Erythroblast (primary cell): ENCODE measurements at regions not wholly inside any gene's neighbourhood (a gene's known extent, or its start where the extent isn't known, plus 50 kb on each side); places are given as distances from the start of the nearest gene placed in this dataset.
"Not testable (repeated sequence)": the region's sequence is repeated elsewhere in the genome, so short reads cannot be mapped to it uniquely, and the experiment has no call there.

Experiments
- DNase-seq, 2 experiments: peaks; one replicate each; lab custom pipeline; 2025; lab: John Stamatoyannopoulos, UW
- GATA1 ChIP-seq: IDR thresholded peaks from 2 replicates; pipeline ENCODE4 v1.6.1; 2011; ENCODE audit warnings: low read depth, mild to moderate bottlenecking, control low read depth, low read length, moderate library complexity
- POLR2A ChIP-seq: IDR thresholded peaks from 2 replicates; pipeline ENCODE4 v1.6.1; 2011; ENCODE audit warnings: mild to moderate bottlenecking, low read length

DNA sequence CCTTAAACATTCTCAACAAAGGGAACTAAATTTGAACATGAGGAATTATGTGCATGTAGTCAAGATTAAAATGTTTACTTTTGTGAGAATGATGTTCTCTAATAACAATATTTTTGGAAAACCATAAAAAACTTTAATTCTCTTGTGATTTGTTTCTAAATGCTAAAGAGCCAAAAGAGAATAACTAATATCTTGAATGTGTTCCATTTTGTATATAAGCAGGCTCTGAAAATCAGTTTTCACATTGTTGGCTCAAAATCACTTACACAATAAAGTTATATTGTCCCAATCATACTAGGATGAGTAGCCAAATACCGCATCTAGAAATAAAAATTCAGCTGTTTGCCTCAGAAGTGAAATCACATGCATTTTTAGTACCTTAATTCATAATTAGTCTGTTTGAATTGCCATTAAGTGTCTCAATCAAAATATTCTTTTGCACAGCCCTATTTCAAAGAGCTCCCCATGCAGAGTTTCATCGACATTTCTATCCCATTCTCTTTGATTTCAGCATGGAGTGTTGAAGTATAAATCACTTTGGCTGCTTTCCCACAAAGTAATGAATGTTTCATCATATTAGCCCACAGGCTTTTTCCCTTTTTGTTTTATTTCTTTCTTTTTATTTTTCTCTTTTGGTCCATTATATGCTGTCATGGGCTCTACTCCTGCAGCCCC lies 420.3 kb upstream of the POM121L12 start:
- no peak for TF ChIP-seq GATA1
- TF ChIP-seq POLR2A = no peak

DNA sequence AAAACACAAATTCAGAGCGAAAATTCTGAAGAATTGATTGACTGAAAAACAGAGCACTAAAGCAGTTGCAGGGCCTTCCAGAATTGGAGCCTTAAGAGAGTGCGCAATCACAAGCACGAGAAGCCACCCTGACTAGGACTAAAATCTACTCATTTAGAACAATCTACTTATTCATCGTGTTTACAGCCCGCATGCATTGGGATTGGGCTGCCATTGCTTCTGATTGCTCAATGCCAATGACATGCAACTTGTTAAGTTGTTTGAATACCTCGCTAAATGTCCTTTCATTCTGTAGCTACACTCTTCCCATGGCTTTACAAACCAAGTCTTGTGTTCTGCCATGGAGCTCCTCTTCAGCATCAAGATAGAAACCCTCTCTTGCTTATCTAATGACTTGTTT lies 425.9 kb upstream of the POM121L12 start:
- TF ChIP-seq GATA1 = no peak
- no peak for DNase-seq

More for the DNA sequence above, 420.3 kb upstream of the POM121L12 start:
- no peak for DNase-seq

DNA sequence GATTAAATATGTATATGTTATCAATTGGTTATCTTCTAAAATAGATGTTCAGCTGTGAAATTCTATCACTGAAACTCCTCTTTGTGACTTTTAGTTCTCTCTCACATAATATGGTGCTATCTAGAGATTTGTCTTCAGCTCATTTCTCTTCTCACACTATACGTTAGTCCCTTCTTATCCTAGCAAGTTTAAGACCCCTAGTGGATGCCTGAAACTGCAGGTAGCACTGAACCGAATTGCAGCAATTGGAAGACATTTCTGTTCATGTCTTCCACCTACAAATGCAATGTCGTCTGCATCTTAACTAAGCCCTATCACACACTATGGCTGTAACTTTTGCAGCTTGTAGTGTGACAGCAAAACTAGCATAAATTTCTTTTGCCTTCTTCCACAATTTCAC lies 442.7 kb upstream of the POM121L12 start:
- TF ChIP-seq POLR2A (no peak), GATA1 (no peak)
- no peak for DNase-seq

DNA sequence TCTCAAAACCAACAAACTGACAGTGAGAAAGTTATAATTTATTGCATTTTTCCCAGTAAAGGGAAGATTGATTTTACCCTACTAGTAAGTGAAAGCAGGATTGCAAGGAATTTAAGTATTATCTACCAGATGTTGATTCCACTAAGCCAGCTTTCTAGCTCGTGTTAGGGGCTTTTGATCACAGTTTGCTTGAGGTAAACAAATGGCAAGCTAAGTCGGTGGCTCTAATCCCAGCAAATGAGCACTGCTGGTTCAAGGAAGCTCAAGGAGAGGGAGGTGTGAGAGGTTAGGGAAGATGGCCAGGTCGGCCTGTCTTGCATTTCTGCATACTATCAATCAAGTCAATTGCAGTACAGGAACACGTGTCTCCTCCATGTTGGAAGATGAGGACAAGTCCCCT lies 448.7 kb upstream of the POM121L12 start:
- TF ChIP-seq POLR2A = no peak
- TF ChIP-seq GATA1 = no peak
- DNase-seq = no peak

DNA sequence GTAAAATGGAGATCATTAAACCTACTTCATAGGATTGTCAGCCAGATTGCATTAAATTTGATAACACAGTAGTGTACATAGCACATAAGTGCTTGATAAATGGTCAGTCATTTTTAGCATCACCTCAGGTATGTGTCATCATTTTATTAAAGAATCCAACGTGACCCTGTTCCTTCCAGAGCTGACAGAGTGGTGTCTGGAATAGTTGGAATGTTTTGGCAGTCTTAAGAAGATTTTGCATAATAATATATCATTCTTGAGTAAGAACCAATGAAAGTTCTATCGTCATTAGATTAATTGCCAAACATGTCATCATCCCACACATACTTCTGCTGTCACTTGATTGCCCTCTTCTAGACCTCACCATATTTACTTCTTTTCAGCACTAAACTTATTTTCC lies 451.4 kb upstream of the POM121L12 start:
- no peak for DNase-seq
- TF ChIP-seq GATA1 (no peak), POLR2A (no peak)

DNA sequence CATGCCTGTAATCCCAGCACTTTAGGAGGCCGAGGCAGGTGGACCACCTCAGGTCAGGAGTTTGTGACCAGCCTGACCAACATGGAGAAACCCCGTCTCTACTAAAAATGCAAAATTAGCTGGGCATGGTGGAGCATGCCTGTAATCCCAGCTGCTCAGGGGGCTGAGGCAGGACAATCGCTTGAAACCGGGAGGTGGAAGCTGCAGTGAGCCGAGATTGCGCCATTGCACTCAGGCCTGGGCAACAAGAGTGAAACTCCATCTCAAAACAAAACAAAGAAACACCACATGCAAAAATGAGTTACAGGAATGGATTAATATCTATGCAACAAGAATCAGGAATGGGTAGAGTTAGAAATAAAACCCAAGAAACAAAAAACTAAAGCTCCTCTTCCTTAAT lies 462.3 kb upstream of the POM121L12 start:
- not testable (repeated sequence) for DNase-seq

DNA sequence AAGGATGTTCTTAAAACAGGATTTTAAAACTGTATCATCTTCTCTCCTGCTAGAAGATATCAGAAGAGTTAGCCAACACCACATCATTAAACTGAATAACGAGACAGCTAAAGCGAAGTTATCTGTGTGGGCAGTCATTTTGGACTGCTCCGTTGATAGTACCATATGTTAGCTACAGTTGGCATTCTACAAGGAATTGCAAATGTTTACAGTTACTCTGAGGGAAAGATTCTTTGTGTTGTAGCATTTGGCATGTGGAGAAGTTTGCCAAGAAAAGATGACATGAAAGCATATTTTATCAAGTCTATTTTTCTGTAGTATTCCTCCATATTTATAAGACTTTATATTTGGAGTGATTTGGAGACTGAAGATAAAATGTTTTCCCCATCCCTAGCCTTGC lies 464.4 kb upstream of the POM121L12 start:
- no peak for DNase-seq
- TF ChIP-seq POLR2A = no peak
- TF ChIP-seq GATA1 = no peak

DNA sequence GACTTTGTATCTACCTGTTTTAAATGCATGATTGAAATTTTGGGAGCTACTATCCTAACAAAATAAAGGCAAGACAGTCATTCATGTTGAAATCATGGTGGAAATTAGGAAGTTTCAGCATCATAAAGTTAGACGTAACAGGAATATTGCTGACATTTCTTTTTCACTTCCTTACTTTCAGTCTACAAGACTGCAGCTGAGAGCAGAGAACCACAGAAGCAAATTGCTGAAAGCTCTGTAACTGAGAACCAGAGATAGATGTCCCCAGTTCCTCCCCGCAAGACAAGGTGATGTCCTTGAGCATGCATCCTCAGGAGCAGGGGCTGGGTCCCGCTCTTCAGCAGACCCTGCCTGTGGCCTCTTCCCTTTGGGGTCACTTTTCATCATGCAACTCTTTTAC lies 466.3 kb upstream of the POM121L12 start:
- TF ChIP-seq GATA1 = no peak
- TF ChIP-seq POLR2A = no peak
- DNase-seq = no peak

DNA sequence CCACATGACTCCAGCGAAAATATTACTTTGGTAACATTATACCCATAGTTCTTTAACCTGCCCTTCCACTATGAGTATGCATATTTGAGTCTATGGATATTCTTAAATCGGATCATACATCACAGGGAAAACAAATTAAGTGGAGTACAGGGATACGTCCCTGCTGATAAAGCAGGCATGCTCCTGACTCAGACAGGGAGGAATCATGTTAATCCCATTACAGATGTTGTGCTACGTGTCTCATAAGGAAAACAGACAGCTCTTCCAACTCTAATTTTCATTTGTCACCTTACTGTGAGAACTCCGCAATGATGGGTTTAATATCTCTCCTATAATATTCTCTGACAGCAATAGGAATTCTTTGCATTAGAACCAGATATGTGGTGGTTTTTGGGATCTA lies 469.5 kb upstream of the POM121L12 start:
- TF ChIP-seq POLR2A (no peak), GATA1 (no peak)
- no peak for DNase-seq

DNA sequence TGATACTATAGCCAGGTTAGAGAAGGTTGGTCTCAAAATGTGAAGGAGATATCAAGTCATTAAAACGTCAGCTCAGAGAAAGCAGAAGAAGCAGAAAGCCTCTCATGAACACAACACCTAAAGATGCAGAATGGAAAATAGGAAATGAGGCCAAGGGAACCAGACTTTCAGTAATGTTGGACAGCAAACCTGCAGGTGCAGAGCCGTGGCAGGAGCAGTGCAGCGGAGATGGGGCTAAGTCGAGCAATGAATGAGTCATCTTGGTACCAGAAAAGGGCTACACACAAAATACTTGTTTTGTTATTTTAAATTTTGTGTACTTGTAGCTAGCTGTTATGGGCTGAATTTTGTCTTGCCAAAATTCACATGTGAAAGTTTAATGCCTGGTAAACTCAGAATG lies 479.6 kb upstream of the POM121L12 start:
- TF ChIP-seq GATA1 (no peak), POLR2A (no peak)
- DNase-seq = no peak

DNA sequence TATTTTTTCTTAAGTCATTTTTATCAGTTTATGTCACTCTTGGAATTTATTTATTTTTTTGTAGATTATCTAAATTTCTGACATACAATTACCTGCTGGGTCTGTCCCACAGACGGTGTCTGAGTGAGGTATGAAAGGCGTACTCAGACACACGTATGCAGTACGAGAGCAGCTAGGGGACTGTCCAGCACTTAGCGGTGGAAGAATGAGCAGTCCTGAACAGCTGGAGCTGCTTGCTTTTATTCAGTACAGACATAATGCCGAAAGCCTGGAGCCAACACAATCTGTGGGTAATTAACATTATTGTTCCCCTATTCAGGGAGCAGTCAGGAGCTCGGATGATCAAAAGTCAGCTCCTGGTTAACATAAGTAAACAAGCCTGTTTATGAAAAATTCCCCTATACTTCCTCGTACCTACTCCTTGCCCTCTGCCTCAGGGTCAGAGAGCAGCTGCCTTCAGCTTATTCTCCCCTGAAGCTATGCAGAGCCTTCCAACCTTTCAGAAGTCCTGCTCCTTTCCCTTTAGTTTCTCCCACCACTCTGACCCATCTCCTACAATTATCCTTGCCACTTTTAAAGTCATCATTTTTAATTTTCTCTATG lies 488.0 kb upstream of the POM121L12 start:
- TF ChIP-seq POLR2A (no peak), GATA1 (no peak)
- DNase-seq = no peak

DNA sequence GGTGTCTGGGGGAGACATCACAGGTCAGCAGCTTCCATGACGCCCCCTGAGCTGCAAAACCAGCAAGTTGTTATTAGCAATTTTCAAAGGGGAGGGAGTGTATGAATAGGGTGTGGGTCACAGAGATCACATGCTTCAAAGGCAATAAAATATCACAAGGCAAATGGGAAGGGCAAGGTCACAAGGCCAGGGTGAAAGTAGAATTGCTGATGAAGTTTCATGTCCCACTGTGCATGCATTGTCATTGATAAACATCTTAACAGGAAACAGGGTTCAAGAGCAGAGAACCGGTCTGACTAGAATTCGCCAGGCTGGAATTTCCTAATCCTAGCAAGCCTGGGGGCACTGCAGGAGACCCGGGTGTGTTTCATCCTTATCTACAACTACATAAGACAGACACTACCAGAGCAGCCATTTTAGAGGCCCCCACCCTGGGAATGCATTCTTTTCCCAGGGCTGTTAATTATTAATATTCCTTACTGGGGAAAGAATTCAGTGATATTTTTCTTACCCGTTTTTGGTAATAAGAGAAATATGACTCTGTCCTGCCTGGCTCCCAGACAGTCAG lies 494.2 kb upstream of the POM121L12 start:
- DNase-seq = not testable (repeated sequence)

DNA sequence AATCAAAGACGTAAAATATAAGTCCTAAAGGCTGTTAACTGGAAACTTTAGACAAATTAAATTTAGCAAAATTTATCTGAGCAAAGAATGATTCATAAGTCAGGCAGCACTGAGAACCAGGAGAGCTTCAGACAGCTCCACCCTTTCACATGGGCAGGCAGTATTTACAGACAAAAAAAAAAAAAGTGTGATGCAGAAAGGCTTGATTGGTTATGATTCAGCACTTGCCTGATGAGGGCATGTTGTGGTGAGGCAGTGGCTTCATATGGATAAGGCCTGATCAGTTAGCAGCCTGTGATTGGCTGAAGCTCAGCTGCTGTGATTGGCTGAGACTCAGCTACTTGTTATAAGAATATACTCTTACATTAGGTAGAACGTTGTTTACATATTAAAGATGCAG lies 495.4 kb upstream of the POM121L12 start:
- TF ChIP-seq POLR2A (no peak), GATA1 (no peak)
- DNase-seq = no peak

DNA sequence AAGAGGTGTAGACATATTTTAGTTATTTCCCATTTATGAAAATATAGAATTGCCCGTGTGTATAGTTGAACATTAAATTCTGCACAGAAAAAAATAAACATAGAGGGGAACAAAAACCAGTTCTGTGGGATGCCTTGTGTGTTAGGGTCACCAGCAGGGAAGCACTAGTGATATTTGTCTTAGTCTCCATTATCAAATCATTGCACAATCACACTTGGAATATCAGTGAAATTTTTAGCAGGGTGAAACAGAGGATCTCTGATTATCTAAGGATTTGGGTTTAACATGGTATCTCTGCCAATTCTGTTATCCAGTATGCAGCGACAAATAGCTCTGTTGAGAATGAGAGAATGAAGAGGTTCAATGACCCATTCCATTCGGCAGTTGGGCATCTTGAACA lies 496.0 kb upstream of the POM121L12 start:
- DNase-seq = no peak
- TF ChIP-seq POLR2A = no peak
- TF ChIP-seq GATA1 = no peak

DNA sequence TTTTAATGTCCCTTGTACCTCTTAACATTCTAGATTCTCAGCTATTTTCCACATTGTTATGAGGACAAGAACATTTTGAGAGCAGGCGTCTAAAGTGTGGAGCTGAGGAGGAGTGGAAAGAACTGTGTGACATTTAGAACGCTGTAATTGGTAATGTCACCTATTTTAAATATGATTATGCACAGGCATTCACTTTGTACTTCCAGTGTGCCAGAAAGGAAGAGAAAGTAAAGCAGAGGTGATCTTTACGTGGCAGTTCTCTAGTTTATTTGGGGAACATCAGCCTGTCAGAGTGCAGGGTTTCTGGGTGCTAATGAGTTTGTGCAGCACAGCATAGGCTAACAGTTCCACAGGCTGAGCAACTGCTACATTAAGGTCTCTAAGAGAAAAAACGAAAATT lies 498.4 kb upstream of the POM121L12 start:
- TF ChIP-seq POLR2A = no peak
- no peak for TF ChIP-seq GATA1
- no peak for DNase-seq
